ENCODE measurements at regions not wholly inside any gene's neighbourhood (a gene's known extent, or its start where the extent isn't known, plus 50 kb on each side); places are given as distances from the start of the nearest gene placed in this dataset.
"Not testable (repeated sequence)": the region's sequence is repeated elsewhere in the genome, so short reads cannot be mapped to it uniquely, and the experiment has no call there.

GRCh38 chr13:112286733-112287132 lies 89.4 kb upstream of the SPACA7 start:
- not testable (repeated sequence) for DNase-seq

- DNase-seq: no peak
Measured at GRCh38 chr13:112320303-112320702, 55.9 kb upstream of the SPACA7 start.

- no peak for DNase-seq
Measured at GRCh38 chr13:112322557-112322956, 53.6 kb upstream of the SPACA7 start.

- no peak for DNase-seq
Measured at GRCh38 chr13:112324116-112324515, 52.0 kb upstream of the SPACA7 start.

- no peak for DNase-seq
Measured at GRCh38 chr13:112325142-112325808, 50.9 kb upstream of the SPACA7 start.

- no peak for DNase-seq
Measured at GRCh38 chr13:112325920-112326645, 50.1 kb upstream of the SPACA7 start.

All from NCI-H345 (cell line).